ENCODE measurements at regions not wholly inside any gene's neighbourhood (a gene's known extent, or its start where the extent isn't known, plus 50 kb on each side); places are given as distances from the start of the nearest gene placed in this dataset.

DNA sequence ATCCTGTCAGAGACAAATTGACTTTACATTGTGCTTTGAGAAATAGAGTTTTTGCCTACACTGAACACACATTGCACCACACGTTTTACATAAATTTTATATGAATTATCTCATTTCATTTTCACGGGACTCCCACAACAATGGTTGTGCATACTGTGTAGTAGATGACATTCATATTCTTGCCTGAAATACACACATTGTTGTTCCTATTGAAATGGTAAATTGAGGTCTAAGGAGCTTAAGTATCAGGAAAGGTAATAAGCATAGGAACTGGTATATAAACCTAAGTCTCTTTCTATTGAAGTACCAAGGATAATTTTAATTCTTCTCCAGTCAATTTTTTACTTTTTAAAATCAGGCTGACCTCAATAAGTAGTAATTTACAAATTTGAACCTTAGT, 473.7 kb upstream of the DEPDC1 start:
- DNase-seq, result no peak

GRCh38 chr1:68973459-68974244, 476.8 kb upstream of the DEPDC1 start:
- DNase-seq, result no peak

DNA sequence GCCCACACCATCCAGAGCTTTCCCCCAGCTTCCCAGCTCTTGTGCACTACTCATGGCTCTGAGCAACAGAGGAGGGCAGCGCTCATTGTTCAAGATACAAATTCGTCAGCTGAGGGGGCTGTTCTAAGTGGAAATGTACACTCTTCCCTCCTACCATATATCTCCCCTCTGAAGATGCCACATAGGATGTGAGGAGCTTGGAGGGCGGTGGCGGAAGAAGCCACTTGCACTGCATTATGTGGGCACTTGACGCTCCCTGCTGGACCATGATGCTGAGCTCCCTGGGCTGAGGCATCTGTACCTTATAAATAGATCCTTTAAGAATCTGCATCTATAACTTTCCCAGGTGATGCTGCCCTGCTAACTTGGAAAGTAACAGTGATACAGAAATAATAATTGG, 477.6 kb upstream of the DEPDC1 start:
- DNase-seq, result no peak

GRCh38 chr1:68975212-68975933, 478.5 kb upstream of the DEPDC1 start:
- no peak for DNase-seq

- no peak for DNase-seq
Observed at GRCh38 chr1:68976916-68977610, 480.2 kb upstream of the DEPDC1 start.

GRCh38 chr1:68979891-68980290, 483.0 kb upstream of the DEPDC1 start:
- no peak for DNase-seq

- DNase-seq, result no peak
Observed at GRCh38 chr1:68984289-68984688, 487.4 kb upstream of the DEPDC1 start.

GRCh38 chr1:68994096-68994495, 497.2 kb upstream of the DEPDC1 start:
- DNase-seq, result no peak

GRCh38 chr1:69016468-69016867, 519.6 kb upstream of the DEPDC1 start:
- no peak for DNase-seq

GRCh38 chr1:69029649-69030048, 532.8 kb upstream of the DEPDC1 start:
- no peak for DNase-seq

DNA sequence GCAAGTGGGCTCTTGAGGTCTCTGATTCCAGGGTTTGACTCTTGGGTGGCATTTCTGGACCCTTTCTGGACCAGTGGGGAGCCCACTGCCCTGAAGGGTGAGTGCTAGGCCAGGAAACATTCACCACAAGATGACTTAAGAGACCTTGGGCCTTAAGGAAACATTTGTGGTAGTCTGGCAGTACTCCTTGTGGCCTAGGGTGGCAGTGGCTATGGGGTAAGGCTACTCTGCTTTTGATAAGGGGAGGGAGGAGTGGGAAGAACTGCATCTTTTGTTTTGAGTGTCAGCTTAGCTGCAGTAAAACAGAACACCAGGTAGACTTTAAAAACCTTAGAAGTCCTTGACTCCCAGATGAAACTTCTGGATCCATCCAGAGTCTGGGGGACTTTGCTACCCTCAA, 529.3 kb upstream of the LRRC7 start:
- no peak for DNase-seq

DNA sequence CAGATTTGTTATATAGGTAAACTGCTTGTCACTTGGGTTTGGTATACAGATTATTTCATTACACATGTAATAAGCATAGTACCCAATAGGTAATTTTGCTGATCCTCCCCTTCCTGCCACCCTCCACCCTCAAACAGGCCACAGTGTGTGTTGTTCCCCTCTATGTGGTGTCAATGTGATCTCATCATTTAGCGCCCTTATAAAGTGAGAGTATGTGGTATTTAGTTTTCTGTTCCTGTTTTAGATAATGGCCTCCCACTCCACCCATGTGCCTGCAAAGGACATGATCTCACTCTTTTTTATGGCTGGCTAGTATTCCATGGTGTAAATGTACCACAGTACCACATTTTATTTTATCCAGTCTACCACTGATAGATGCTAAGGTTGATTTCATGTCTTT, 522.1 kb upstream of the LRRC7 start:
- DNase-seq, result no peak

GRCh38 chr1:69055194-69055593, 512.5 kb upstream of the LRRC7 start:
- DNase-seq, result no peak

DNA sequence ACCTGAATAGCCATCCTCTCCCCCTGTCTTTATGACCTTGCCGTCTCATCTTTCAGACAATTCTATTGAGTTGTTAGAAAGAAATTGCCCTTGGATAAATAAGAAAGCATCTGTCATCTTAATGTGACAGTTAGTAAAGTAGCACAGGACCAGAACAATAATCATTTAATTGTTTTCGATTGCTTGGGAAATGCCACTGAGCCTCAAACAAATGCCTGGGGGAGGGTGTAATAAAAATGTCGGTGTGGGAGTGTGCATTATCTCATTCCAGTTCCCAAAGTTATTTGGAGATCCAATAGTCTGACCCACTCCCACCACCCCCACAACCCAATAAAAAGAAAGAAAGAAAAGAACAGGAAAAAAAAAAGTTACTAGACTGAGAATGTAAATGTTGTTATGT, 509.3 kb upstream of the LRRC7 start:
- no peak for DNase-seq

DNA sequence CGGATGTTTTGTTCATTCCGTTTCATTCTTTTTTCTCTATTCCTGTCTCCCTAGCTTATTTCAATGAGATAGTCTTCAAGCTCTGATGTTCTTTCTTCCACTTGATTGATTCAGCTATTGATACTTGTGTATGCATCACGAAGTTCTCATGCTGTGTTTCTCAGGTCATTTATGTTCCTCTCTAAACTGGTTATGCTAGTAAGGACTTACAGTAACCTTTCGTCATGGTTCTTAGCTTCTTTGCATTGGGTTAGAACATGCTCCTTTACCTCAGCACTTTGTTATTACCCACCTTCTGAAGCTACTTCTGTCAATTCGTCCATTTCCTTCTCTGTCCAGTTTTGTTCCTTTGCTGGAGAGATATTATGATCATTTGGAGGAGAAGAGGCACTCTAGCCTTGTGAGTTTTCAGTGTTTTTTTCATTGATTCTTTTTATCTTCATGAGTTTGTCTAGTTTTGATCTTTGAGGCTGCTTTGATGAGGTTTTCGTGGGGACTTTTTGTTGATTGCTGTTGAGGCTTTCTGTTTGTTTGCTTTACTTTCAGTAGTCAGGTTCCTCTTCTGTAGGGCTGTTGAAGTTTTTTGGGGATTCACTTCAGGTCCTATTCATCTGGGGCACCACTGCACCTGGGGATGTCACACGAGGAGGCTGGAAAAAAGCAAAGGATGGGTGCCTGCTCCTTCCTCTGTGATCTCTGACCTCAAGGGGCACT, 496.9 kb upstream of the LRRC7 start:
- no peak for DNase-seq

- DNase-seq, result no peak
Observed at GRCh38 chr1:69073176-69073575, 494.5 kb upstream of the LRRC7 start.

GRCh38 chr1:69076631-69077030, 491.1 kb upstream of the LRRC7 start:
- DNase-seq, result no peak

- no peak for DNase-seq
Observed at GRCh38 chr1:69077198-69077597, 490.5 kb upstream of the LRRC7 start.

GRCh38 chr1:69077633-69078032, 490.1 kb upstream of the LRRC7 start:
- no peak for DNase-seq

- DNase-seq, result no peak
Observed at GRCh38 chr1:69081668-69082067, 486.1 kb upstream of the LRRC7 start.

GRCh38 chr1:69082312-69082711, 485.4 kb upstream of the LRRC7 start:
- no peak for DNase-seq

GRCh38 chr1:69086148-69086547, 481.6 kb upstream of the LRRC7 start:
- no peak for DNase-seq

- DNase-seq, result no peak
Observed at GRCh38 chr1:69088571-69088970, 479.2 kb upstream of the LRRC7 start.
